Stimulated activated CD4-positive, alpha-beta T cell treated with anti-CD3 and anti-CD28 coated beads, Interleukin-15, amount 100 ng/mL, for 48 hours (primary cell): ENCODE measurements at regions not wholly inside any gene's neighbourhood (a gene's known extent, or its start where the extent isn't known, plus 50 kb on each side); places are given as distances from the start of the nearest gene placed in this dataset.

ENCODE experiments used
- DNase-seq, 2 donors: peaks; one replicate each; pipeline ENCODE4 v3.0.0-alpha.2; 2020; ENCODE audit warnings: low read depth in 2 of 2

GRCh38 chr4:102440498-102440897 is 60.7 kb upstream of the NFKB1 start:
- no peak for DNase-seq

GRCh38 chr4:102441978-102442911 is 58.9 kb upstream of the NFKB1 start:
- no peak for DNase-seq

DNA sequence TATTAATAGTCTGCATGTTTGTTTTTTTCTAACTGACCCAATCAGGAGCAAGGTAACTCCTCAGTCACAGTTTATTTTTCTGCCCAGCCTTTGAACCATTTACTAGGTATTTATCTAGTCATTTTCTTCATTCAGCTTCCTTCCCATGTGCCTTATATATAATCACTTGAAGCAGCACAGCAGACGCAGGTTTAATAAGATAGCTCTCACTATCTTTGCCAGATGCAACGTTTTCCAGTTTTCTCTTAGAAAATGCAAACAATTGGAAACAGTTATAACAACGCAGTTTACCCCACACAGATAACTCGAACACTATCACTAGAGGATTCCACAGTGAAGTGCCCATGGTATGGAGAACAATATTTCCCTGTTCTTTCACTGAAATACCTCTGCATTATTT is 56.4 kb upstream of the NFKB1 start:
- DNase-seq = no peak

GRCh38 chr4:102445213-102445612 is 55.9 kb upstream of the NFKB1 start:
- no peak for DNase-seq

DNA sequence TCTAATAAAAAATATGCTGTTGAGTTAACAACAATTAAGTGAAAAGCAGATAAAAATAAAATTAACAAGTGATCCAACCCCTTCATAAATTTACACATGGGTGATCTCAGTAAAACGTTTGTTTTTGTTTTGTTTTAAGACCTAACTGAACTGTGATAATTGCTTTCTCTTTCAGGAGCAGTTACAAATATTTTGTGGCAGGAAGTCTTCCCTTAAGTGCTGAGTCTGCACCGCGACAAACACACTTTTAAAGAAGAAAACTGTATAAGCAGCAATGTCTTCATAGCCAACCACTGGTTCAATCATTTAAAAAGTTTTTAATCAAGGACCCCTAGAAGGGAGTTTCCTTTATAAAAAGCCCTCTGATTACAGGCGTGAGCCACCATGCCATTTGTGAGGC is 53.7 kb upstream of the NFKB1 start:
- DNase-seq = no peak

- DNase-seq = peak; percentile 10 to 14
These were observed 51.3 kb upstream of the NFKB1 start for GRCh38 chr4:102449751-102450352.

GRCh38 chr4:102451266-102451665 is 49.9 kb upstream of the NFKB1 start:
- DNase-seq = no peak
